DMS 273 treated with DMSO at 0.1 percent for 48 hours (cell line): ENCODE measurements at regions not wholly inside any gene's neighbourhood (a gene's known extent, or its start where the extent isn't known, plus 50 kb on each side); places are given as distances from the start of the nearest gene placed in this dataset.
A peak's percentile ranks its signal among the peaks of the same experiment; 100 is the strongest.
"Not testable (repeated sequence)": the region's sequence is repeated elsewhere in the genome, so short reads cannot be mapped to it uniquely, and the experiment has no call there.

Experiments
- DNase-seq: peaks from one replicate; lab custom pipeline; 2025; lab: John Stamatoyannopoulos, UW

DNA sequence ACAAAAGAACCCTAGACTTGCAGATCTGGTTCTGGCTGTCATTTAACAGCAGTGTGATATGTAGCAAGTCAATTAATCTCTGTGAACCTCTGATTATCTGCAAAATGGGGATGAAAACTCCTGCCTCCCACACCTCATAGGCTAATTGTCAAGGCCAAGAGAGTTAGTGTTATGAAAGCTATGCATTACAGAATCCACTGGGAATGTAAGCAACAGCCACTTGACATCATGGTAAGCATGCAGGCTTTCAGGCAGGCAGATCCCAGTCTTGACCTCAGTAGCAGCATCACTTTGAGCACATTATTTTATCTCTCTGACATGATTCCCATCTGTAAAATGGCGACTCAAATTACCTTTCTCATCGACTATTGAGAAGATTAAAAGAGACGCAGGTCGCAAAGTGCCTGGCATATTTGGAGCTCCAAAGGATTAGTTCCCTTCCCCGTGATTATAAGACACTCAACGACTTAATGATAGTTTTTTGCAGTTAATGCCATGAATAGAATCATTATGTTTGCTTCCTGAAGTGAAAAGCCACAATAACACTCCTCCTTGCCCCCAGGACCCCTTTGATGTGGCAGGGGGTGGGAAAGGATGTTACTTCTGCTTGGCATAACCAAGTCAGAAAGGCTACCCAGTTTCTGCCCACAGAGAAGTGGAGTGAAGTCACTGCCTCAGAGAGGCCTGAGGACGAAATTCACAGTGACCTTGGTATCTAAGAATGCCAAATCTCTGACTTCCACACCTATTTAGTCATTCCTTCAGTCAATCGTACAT lies 273.0 kb upstream of the NFIA start:
- DNase-seq: no peak

DNA sequence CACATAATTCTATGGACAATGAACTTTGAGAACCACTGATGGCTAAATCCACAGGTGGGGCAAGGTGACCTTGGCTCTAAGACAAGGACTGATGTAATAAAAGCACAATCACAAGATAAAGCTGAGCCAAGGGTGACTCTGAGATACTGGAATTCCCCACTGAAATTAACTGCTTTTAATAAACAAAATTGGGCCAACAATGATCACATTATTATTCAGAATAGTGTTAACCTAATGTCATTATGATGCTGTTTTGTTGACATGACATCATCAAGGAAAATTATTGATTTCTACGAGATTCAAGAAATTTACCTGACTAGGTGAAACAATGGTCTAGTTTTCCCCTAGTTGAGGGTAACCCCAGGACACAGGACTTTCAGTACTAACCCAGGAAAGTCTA lies 273.7 kb upstream of the NFIA start:
- no peak for DNase-seq

DNA sequence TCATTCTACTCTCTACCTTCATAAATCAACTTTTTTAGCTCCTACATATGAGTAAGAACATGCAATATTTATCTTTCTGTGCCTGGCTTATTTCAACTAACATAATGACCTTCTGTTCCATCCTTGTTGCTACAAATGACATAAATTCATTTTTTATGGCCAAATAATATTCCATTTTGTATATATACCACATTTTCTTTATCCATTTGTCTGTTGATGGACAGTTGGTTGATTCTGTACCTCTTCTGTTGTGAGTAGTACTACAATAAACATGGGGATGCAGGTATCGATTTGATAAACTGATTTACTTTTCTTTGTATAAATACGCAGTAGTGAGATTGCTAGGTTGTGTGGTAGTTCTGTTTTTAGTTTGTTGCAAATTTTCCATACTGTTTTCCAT lies 279.5 kb upstream of the NFIA start:
- DNase-seq: no peak

DNA sequence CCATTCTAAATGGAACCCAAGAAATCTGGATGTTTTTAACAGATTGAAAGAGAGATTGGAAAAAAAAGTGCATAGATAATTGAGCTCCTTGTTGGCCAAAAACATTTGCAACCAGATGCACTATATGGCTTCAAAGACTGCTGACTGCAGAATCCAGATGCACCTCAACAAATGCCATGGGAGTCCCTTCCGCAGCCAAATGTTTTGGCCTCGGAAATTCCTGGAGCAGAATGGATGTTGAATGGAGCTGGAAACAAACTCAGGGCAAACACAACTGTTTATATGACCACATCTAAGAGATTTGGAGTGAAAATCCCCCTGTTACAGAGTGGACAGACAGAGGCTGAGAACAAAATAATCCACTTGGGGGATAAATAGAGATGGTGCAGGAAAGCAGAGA lies 285.0 kb upstream of the NFIA start:
- DNase-seq: no peak

DNA sequence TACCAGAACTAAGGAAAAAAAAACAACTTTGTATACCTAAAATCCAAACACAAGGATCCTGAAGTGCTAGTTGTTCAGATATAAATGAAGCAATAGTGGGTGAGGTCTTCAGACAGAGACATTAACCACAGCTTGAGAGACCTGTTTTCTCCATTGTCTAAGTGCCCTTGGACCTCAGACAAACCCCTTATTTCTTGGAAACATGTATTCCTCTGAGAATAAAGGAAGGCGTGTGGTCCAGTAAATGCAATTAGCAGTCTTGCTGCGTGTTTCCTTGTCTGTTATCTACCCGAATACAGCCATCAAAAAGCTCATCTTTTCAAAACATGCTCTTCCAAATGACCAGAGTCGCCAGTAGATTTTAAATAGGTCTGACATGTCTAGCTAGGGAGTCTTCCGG lies 291.1 kb upstream of the NFIA start:
- DNase-seq: no peak

DNA sequence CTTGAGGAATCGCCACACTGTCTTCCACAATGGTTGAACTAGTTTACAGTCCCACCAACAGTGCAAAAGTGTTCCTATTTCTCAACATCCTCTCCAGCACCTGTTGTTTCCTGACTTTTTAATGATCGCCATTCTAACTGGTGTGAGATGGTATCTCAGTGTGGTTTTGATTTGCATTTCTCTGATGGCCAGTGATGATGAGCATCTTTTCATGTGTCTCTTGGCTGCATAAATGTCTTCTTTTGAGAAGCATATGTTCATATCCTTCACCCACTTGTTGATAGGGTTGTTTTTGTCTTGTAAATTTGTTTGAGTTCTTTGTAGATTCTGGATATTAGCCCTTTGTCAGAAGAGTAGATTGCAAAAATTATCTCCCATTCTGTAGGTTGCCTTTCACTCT lies 309.3 kb upstream of the NFIA start:
- not testable (repeated sequence) for DNase-seq

DNA sequence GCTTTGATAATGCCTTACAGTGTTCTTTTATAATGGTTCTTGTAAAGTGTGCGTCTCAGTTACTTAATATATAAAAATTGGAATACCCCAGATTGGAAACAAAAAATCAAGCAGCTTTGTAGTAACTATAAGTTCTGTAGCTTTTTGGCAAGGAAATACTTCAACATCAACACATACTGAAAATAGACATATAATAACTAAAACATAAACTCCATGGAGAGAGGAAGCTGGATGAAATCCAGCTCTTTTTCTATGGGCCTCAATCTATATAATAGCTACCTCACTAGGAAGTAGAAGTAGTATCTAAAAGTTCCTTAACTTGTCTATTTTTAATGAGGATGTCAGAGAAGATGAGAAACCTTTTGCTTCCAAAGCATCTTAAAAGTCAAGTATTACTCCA lies 313.3 kb upstream of the NFIA start:
- DNase-seq: no peak

DNA sequence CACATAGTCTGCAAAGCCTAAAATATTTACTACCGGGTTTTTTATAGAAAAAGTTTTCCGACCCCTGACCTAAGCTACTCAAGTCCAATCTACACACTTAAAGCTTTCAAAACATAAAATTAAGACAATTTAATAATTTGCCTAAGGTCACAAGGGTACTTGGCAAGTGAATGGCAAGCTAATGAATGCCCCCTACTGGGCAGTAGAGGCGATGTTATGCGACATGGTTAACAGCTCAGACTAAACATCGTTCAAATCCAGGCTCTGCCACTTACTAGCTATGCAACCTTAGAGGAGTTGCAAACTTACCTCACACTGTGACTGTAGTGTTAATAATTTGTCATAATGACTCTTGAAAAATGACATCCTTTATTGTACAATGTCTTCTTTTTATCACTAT lies 317.2 kb upstream of the NFIA start:
- no peak for DNase-seq

DNA sequence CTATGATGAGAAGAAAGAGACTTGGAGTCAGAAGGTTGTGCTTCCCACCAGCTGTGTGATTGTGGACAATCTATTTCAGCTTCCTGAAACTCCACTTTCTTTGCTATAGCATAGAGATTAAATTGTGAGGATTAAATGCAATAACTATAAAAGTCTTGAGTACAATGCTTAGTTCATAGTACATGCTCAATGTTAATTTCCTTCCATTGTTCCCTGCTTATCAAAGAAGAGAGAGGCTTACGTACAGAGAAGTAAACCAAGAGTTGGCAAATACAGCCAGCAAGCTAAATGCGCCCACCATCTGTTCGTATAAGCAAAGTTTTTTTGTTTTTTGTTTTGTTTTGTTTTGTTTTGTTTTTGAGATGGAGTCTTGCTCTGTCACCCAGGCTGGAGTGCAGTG lies 317.9 kb upstream of the NFIA start:
- DNase-seq: no peak

DNA sequence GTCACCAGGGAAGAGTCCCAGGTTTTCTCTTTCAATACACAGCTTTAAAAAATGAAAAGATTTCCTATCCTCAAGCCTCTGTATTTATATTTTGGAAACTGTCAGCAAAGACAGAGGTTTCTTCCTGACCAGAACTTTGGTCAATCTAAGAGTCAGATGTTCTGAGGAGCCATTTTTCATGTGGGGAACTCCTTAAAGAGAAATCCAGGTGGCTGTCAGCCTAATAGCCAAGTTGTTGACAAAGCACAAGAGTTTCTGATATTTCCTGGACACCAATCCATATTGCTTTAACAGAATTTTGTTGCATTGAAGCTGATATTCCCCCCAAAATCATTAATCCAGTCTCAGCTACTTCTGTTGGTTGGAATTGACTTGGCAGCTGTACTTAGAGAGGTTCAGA lies 318.6 kb upstream of the NFIA start:
- DNase-seq: no peak

DNA sequence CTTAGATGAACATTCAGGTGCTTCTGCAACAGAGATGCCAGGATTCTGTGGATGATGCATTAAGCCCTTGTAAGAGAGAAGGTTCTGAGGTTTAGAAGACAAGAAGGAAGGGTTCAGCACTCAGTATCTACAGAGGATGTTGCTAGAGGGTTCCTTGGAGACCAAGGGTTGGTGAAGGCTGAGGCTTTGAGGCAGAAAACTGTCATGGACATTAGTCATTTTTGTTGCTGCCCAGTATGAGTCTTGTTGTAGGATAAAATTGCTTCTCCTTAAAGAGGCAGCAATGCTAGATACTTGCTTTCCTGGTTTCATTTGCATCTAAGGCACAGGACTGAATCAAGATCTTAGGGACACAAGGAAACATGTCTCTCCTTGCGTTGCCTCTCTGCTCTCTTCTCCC lies 319.4 kb upstream of the NFIA start:
- no peak for DNase-seq

DNA sequence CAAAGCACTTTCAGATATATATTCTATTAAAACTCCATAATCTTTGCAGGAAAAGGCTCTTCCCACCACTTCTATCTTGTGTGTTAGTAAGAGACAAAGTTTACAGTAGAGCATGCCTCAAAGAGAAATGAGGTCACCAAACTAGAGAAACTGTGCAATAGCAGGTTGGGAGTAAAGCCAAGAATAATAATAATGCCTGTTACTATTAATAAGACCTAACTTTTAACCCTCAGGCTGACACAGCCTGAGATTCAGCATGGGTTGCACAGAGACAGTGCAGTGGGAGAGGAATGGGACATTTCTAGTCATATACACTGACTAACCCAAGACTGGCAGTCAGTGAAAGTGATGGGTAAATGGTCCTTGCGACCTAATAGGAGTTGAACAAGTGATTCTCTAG lies 320.2 kb upstream of the NFIA start:
- DNase-seq: no peak

DNA sequence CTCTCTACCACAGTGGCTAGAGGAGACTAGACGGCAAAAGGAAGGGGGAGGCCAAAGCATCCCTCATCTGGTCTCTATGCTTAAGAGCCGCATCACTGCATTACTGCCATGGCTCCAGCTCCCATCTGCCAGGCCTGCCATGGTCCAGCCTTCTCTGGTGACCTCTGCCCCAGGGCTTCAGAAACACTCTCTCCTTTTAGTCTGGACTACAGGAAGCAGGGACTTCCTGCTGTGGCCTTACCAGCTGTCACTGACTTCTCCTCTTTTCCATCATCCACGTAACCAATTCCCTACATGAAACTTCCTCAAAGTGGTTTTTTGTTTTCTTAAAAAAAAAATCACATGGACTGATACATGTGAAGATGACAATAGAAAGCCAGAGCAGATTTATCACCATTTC lies 323.1 kb upstream of the NFIA start:
- DNase-seq: no peak

DNA sequence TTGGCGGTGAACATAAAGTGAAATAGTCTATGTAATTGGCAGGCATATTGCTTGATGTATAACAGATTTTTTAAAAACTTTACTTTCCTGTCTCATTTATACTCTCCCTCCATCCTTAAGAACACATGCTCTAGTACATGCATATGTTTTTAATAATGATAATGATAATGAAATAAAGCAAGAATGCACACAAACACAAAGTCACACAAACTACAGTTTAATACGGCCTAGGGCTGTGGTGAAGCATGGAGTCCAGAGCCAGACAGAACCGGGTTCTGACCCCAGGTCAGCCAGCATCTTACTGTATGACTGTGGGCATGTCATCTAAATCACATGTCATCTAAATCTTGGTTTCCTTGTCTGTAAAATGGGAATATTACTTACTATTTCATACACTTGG lies 324.9 kb upstream of the NFIA start:
- no peak for DNase-seq

DNA sequence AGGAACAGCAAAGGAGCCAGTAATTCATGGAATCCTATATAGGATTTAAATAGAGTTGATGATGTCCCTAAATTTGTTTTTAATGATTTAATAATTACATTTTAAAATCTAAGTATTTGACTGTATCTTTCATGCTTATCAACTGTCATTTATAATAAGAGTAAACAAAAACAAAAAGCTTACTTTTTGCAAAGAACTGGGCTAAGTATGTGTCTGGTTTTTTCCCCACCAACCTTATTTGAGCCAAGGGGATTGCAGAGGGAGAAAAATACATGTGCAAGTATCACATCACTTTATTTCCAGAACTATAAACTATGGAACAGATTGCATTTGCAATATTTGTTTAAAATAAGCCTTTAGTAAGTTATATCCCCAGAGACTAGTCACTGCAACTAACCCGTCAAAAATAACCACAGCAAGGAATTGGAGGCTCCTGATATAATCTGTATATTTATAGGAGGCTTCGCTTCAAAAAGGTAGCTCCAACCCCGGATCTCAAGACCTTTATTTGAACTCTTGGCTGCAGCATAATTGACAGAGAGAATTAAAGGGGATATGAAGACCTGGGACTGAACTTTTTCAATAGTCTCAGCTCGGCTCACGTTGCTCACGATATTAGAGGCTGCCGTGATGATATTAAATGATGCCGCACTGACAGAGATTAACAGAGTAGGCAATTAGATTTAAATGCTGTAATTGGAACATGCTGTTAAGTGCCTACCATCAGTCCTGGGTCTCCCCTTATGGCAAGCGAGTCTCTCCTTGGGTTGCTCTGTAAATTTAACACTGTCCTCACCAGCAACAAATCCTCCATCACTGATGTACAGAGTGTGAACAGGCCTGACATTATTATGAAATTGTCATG lies 329.1 kb upstream of the NFIA start:
- DNase-seq: peak; percentile 17

DNA sequence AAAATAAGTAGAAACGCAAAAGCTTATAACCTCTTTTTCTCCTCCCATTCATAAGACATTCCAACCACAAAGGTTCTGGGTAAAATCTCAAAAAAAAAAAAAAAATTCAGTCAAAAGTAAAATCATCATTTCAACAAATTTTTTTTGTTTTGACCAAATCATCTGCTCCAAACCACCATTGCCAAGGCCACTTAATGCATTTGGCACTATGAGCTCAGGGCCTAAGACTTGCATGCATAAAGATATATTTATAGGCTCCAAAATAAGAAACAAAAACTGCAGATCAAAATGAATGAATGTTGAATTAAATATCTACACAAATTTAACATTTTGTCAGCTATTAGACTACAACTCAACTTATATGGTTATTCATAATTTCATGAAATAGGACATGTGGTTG lies 331.1 kb upstream of the NFIA start:
- DNase-seq: no peak

DNA sequence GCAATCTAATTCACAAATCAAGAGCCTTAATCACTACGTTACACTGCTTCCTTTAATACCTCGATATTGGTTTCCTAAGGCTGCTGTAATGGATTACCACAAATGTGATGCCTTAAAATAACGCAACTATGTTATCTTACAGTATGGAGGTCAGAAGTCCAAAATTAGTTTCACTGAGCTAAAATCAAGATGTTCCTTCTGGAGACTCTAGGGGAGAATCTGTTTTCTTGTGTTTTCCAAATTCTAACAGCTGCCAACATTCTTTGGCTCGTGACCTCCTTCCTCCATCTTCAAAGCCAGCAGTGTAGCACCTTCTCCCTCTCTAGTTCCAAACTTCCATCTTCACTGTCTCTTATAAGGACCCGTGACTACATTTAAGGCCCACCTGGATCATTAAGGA lies 335.0 kb upstream of the NFIA start:
- DNase-seq: no peak

DNA sequence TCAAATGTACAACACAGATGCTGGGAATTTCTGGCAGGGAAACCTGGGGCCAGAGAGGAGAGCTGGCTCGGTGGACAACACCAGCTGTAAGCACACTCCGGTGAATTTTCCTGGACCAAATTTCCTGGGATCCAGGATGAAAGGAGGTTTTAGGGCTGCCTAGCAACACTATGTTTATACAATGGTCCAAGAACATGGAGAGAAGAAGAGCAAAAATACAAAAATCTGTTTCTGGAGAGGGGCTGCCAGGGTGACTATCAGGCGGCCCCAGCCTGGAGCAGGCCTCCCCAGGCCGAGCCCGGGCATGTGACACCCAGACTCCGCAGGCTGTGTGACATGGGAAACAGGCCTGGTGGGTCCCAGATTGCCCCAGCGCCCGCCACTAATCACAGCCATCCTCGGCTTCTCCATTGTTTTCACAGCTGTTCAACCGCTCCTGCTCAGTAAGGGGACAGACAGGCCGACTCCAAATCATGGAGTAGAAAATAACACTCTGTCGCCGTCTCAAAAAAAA lies 336.0 kb upstream of the NFIA start:
- DNase-seq: no peak

DNA sequence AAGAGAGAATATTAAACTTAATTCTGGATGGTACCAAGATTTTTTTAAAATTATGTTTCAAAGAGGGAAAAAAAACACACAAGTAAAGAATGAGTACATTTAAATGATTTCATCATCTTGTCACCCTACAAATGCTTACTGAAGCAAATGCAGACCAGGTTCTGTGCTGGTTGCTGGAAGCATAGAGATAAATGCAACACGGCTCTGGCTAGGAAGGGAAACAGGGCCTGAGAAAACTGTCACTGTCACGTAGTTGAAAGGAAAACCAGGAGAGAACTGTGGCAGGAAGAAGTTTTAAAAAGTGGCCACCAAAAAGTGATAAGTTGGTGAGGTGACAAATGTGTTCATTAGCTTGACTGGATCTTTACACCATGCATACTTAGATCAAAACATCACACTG lies 336.9 kb upstream of the NFIA start:
- DNase-seq: no peak

DNA sequence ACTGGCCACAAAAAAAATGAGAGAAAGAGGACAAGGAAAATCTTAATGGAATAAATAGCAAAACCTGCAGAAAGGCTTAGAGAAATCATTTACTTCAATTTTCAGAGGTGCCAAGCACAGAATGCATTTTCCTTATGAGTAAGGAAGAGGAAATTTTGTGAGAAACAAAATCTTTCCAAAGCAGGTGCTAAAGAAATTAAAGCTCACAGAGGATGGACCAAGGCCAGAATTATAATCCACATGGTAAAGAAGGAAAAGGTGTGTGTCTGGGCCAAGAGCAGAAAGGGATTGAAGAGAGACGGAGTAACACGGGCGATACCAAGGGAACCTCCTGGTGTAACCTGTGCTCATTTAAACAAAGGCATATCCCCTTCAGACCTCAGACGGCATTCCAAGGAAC lies 340.0 kb upstream of the NFIA start:
- no peak for DNase-seq

DNA sequence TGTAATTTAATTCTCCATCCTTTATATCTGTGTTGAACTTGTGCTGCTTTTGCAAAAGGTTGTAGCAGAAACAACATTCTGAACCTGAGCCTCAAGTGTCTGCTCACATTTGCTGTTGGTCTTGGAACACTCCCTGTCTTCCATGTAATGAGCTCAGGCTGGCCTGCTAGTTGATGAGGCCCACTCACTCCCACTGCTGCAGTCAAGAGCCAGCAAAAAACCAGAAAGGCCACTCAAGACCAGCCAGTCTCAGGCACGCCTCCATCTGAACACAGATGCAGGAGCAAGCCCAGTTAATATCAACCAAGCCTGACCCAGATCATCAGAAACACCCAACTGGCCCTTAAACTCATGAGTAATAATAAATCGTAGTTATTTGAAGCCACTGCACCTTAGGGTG lies 342.2 kb upstream of the NFIA start:
- DNase-seq: no peak

DNA sequence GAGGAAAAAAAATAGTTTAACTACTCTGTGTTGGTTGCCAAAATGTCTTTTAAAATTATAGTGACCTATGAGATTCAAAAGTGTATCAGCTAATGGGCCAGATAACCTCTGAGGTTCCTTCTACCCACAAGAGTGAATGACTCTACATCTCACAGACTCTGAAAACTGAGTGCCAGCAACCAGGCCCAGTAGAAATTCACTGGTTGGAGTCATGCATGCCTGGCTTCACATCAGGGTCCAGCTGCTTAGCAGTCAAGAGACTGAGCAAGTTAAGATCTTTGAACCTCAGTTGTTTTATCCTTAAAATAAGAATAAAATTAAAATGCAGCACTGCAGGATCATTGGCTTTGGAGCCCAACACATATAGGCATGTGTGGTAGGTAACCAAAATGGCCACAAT lies 342.6 kb upstream of the NFIA start:
- DNase-seq: no peak

DNA sequence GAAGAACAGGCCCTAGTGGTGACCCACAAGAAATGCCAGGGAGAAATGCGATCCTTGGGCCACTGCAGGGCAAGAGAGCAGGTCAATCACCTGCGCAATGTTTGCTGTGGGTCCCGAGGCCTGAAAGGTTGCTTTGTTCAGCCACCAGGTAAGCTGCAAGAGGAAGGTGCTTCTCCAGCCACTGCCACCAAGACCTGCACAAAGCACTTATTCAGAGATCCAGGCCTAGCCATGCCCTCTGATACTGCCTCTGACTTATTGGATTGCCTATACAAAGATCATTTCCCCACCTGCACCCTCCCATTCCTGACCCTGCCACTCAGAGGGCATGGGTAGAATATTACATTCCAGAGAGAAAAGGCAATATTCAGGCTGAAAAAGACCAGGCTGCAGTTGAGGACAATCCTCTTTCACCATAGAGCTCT lies 349.4 kb upstream of the NFIA start:
- no peak for DNase-seq
